H1 (cell line): ENCODE measurements at regions not wholly inside any gene's neighbourhood (a gene's known extent, or its start where the extent isn't known, plus 50 kb on each side); places are given as distances from the start of the nearest gene placed in this dataset.

Experiments
- BRCA1 ChIP-seq: IDR thresholded peaks from 2 replicates; pipeline ENCODE4 v1.6.1; 2012; ENCODE audit warnings: low read depth, low read length, improper control_type of control experiment
- JUN ChIP-seq: IDR thresholded peaks from 2 replicates; pipeline ENCODE4 v1.6.1; 2011; ENCODE audit warnings: low read depth, mild to moderate bottlenecking, improper control_type of control experiment, low read length
- SP1 ChIP-seq: IDR thresholded peaks from 2 replicates; pipeline ENCODE4 v1.6.1; 2011; ENCODE audit warnings: low read depth, low read length
- TCF12 ChIP-seq: IDR thresholded peaks from 2 replicates; pipeline ENCODE4 v1.6.1; 2011; ENCODE audit warnings: low read depth, mild to moderate bottlenecking, low read length

DNA sequence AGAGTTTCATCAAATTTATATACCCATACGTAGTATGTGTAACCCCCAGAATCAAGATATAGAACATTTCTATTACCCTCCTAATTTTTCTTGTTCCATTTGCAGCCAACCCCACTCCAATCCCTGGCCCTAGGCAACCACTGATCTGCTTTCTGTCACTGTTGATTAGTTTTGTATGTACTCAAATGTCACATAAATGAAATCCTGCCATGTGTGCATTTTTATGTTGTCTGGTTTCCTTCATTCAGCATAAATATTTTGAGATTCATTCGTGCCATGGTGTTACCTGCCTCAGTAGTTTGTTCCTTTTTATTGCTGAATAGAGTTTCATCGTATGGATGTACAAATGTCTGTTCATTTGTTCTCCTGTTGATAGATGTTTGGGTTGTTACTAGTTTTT, 126.3 kb downstream of the MID1IP1 start (continued):
- no peak for TF ChIP-seq SP1
- no peak for TF ChIP-seq BRCA1
- no peak for TF ChIP-seq TCF12
- TF ChIP-seq JUN = no peak
